ENCODE measurements at regions not wholly inside any gene's neighbourhood (a gene's known extent, or its start where the extent isn't known, plus 50 kb on each side); places are given as distances from the start of the nearest gene placed in this dataset.

GRCh38 chr4:64022560-64022959 is 386.7 kb downstream of the TECRL start:
- TF ChIP-seq POLR2A (IDR thresholded peaks at IDR 0.05; ENCODE audit: low read depth, low read length) (no peak), TAF1 (IDR thresholded peaks at IDR 0.05; ENCODE audit: borderline replicate concordance, low read depth, low read length) (no peak)
